Mesenteric fat pad (tissue), 1 donor: ENCODE measurements at regions not wholly inside any gene's neighbourhood (a gene's known extent, or its start where the extent isn't known, plus 50 kb on each side); places are given as distances from the start of the nearest gene placed in this dataset.
A peak's percentile ranks its signal among the peaks of the same experiment; 100 is the strongest.

Experiments used
- DNase-seq: peaks from one replicate; pipeline ENCODE4 v3.0.0-alpha.2; 2020; ENCODE audit warnings: low spot score
- donor health status: DM: yes; HTN: yes; CAD: no.

- DNase-seq = peak; percentile 77
These were observed 256.9 kb downstream of the NDUFA10 start for GRCh38 chr2:239768031-239768790.

- DNase-seq = peak; percentile 67
These were observed 257.9 kb downstream of the NDUFA10 start for GRCh38 chr2:239767021-239767905.

- no peak for DNase-seq
These were observed 259.2 kb downstream of the NDUFA10 start for GRCh38 chr2:239765911-239766310.

- peak; percentile 59 for DNase-seq
These were observed 259.9 kb downstream of the NDUFA10 start for GRCh38 chr2:239765076-239765845.

GRCh38 chr2:239763433-239764097 is 261.6 kb downstream of the NDUFA10 start:
- peak; percentile 51 for DNase-seq

- peak; percentile 64 for DNase-seq
These were observed 262.4 kb downstream of the NDUFA10 start for GRCh38 chr2:239762655-239763269.

- no peak for DNase-seq
These were observed 263.0 kb downstream of the NDUFA10 start for GRCh38 chr2:239762106-239762505.

GRCh38 chr2:239760596-239760995 is 264.5 kb downstream of the NDUFA10 start:
- no peak for DNase-seq

- DNase-seq = no peak
These were observed 266.8 kb downstream of the NDUFA10 start for GRCh38 chr2:239758279-239758877.

- no peak for DNase-seq
These were observed 268.1 kb downstream of the NDUFA10 start for GRCh38 chr2:239756790-239757760.

- no peak for DNase-seq
These were observed 268.9 kb downstream of the NDUFA10 start for GRCh38 chr2:239756031-239756789.

- DNase-seq = no peak
These were observed 271.7 kb downstream of the NDUFA10 start for GRCh38 chr2:239753401-239753837.

- no peak for DNase-seq
These were observed 272.2 kb downstream of the NDUFA10 start for GRCh38 chr2:239752951-239753350.

- DNase-seq = no peak
These were observed 273.3 kb downstream of the NDUFA10 start for GRCh38 chr2:239751679-239752355.

- no peak for DNase-seq
These were observed 274.0 kb downstream of the NDUFA10 start for GRCh38 chr2:239750929-239751678.

GRCh38 chr2:239750045-239750835 is 274.9 kb downstream of the NDUFA10 start:
- DNase-seq = no peak
